H9 (cell line): ENCODE measurements at regions not wholly inside any gene's neighbourhood (a gene's known extent, or its start where the extent isn't known, plus 50 kb on each side); places are given as distances from the start of the nearest gene placed in this dataset.

Experiments used
- DNase-seq: peaks from one replicate; pipeline ENCODE4 v3.0.0-alpha.2; 2017
- H2AFZ ChIP-seq: one replicate; pipeline ENCODE4 v1.6.1; 2013; ENCODE audit warnings: mild to moderate bottlenecking, low read length, control low read depth, moderate library complexity
- H2AK5ac ChIP-seq: 2 replicates; pipeline ENCODE4 v1.6.1; 2013; ENCODE audit warnings: low read length, control low read depth, mixed read lengths; ENCODE audit not compliant: insufficient read length
- H2BK120ac ChIP-seq: one replicate; pipeline ENCODE4 v1.6.1; 2013; ENCODE audit warnings: low read depth, mild to moderate bottlenecking, low read length, control low read depth, inconsistent platforms; ENCODE audit not compliant: poor library complexity, severe bottlenecking
- H2BK12ac ChIP-seq: 2 replicates; pipeline ENCODE4 v1.6.1; 2013; ENCODE audit warnings: low read length, control low read depth, mixed read lengths, low read depth; ENCODE audit not compliant: insufficient read length
- H2BK15ac ChIP-seq: 2 replicates; pipeline ENCODE4 v1.6.1; 2013; ENCODE audit warnings: low read depth, low read length, control low read depth
- H2BK20ac ChIP-seq: one replicate; pipeline ENCODE4 v1.6.1; 2013; ENCODE audit warnings: low read depth, mild to moderate bottlenecking, low read length, control low read depth, inconsistent platforms; ENCODE audit not compliant: poor library complexity, severe bottlenecking
- H2BK5ac ChIP-seq: 2 replicates; pipeline ENCODE4 v1.6.1; 2013; ENCODE audit warnings: low read length, control low read depth, mixed read lengths; ENCODE audit not compliant: insufficient read length
- H3K14ac ChIP-seq: 2 replicates; pipeline ENCODE4 v1.6.1; 2013; ENCODE audit warnings: low read length, control low read depth; ENCODE audit not compliant: insufficient read depth
- H3K18ac ChIP-seq: 2 replicates; pipeline ENCODE4 v1.6.1; 2013; ENCODE audit warnings: low read depth, mild to moderate bottlenecking, mixed read lengths, low read length, control low read depth; ENCODE audit not compliant: insufficient read length
- H3K23ac ChIP-seq: 2 replicates; pipeline ENCODE4 v1.6.1; 2013; ENCODE audit warnings: low read length, control low read depth, mixed read lengths, low read depth; ENCODE audit not compliant: insufficient read length
- H3K23me2 ChIP-seq: 2 replicates; pipeline ENCODE4 v1.6.1; 2013; ENCODE audit warnings: low read depth, mild to moderate bottlenecking, mixed read lengths, low read length, control low read depth; ENCODE audit not compliant: insufficient read length, poor library complexity, severe bottlenecking
- H3K27ac ChIP-seq: 2 replicates; pipeline ENCODE4 v1.5.1; 2013; ENCODE audit warnings: low read length, control low read depth, mixed read lengths, low read depth; ENCODE audit not compliant: insufficient read length
- H3K27me3 ChIP-seq: 2 replicates; pipeline ENCODE4 v1.6.1; 2013; ENCODE audit warnings: low read length, control low read depth, inconsistent platforms; ENCODE audit not compliant: insufficient read depth
- H3K4ac ChIP-seq: 2 replicates; pipeline ENCODE4 v1.6.1; 2013; ENCODE audit warnings: low read depth, mild to moderate bottlenecking, control low read depth, inconsistent platforms, low read length, moderate library complexity
- H3K4me1 ChIP-seq: 2 replicates; pipeline ENCODE4 v1.6.1; 2013; ENCODE audit warnings: low read length, control low read depth, inconsistent platforms; ENCODE audit not compliant: insufficient read depth
- H3K4me2 ChIP-seq: 2 replicates; pipeline ENCODE4 v1.6.1; 2013; ENCODE audit warnings: low read length, control low read depth, mixed read lengths; ENCODE audit not compliant: insufficient read length, insufficient read depth
- H3K56ac ChIP-seq: 2 replicates; pipeline ENCODE4 v1.6.1; 2013; ENCODE audit warnings: low read depth, mild to moderate bottlenecking, mixed read lengths, low read length, control low read depth; ENCODE audit not compliant: insufficient read length
- H3K79me1 ChIP-seq: 2 replicates; pipeline ENCODE4 v1.6.1; 2013; ENCODE audit warnings: low read depth, mild to moderate bottlenecking, moderate library complexity, low read length, control low read depth, inconsistent platforms; ENCODE audit not compliant: insufficient read depth, poor library complexity, severe bottlenecking
- H3K79me2 ChIP-seq: 2 replicates; pipeline ENCODE4 v1.6.1; 2013; ENCODE audit warnings: low read length, control low read depth, inconsistent platforms; ENCODE audit not compliant: insufficient read depth
- H3K9ac ChIP-seq: 2 replicates; pipeline ENCODE4 v1.6.1; 2013; ENCODE audit warnings: low read length, control low read depth, mixed read lengths; ENCODE audit not compliant: insufficient read length; ENCODE audit errors: extremely low read depth
- H3K9me3 ChIP-seq: one replicate; pipeline ENCODE4 v1.6.1; 2013; ENCODE audit warnings: low read depth, low read length, inconsistent platforms; ENCODE audit not compliant: control insufficient read depth
- H3T11ph ChIP-seq: one replicate; pipeline ENCODE4 v1.6.1; 2013; ENCODE audit warnings: mild to moderate bottlenecking, low read length, control low read depth, inconsistent platforms
- H4K20me1 ChIP-seq: one replicate; pipeline ENCODE4 v1.6.1; 2013; ENCODE audit not compliant: control insufficient read depth, insufficient read length, insufficient read depth
- H4K5ac ChIP-seq: 2 replicates; pipeline ENCODE4 v1.6.1; 2013; ENCODE audit warnings: low read depth, mild to moderate bottlenecking, mixed read lengths, low read length, control low read depth; ENCODE audit not compliant: insufficient read length
- H4K8ac ChIP-seq: replicated peaks from 2 replicates; pipeline ENCODE4 v1.6.1; 2013; ENCODE audit warnings: low read length, control low read depth, mixed read lengths, low read depth; ENCODE audit not compliant: insufficient read length
- H4K91ac ChIP-seq: 2 replicates; pipeline ENCODE4 v1.6.1; 2013; ENCODE audit warnings: low read depth, mild to moderate bottlenecking, moderate library complexity, mixed read lengths, low read length, control low read depth; ENCODE audit not compliant: insufficient read length
- H3K27ac Mint-ChIP-seq, 3 experiments: 2 replicates in 2 of 3; 3 replicates in 1 of 3; pipeline ENCODE4 v1.8.0; 2020 to 2021; ENCODE audit warnings: mixed read lengths in 3 of 3, mild to moderate bottlenecking in 1 of 3, moderate library complexity in 1 of 3
- H3K27me3 Mint-ChIP-seq: 2 replicates; pipeline ENCODE4 v1.8.0; 2021; ENCODE audit warnings: low read depth, mild to moderate bottlenecking, moderate library complexity, mixed read lengths
- H3K36me3 Mint-ChIP-seq, 3 experiments: 2 replicates in 2 of 3; 3 replicates in 1 of 3; pipeline ENCODE4 v1.8.0; 2020 to 2021; ENCODE audit warnings: low read depth in 3 of 3, mixed read lengths in 3 of 3; ENCODE audit not compliant: insufficient read depth in 1 of 3
- H3K4me1 Mint-ChIP-seq, 2 experiments: 2 replicates each; pipeline ENCODE4 v1.8.0; 2020; ENCODE audit warnings: mixed read lengths in 2 of 2
- H3K4me3 Mint-ChIP-seq, 2 experiments: 2 replicates in 1 of 2; 3 replicates in 1 of 2; pipeline ENCODE4 v1.8.0; 2020 to 2021; ENCODE audit warnings: mild to moderate bottlenecking in 2 of 2, mixed read lengths in 2 of 2, moderate library complexity in 1 of 2
- H3K9me3 Mint-ChIP-seq, 2 experiments: 2 replicates in 1 of 2; 3 replicates in 1 of 2; pipeline ENCODE4 v1.8.0; 2020; ENCODE audit warnings: mild to moderate bottlenecking in 2 of 2, mixed read lengths in 2 of 2, moderate library complexity in 1 of 2
- CTCF ChIP-seq: fragments of 200-600 bp; sonication (generic); conservative IDR thresholded peaks from 3 replicates; pipeline ENCODE4 v1.8.0; 2021; ENCODE audit warnings: antibody characterized with exemption, mild to moderate bottlenecking
- WGBS: extraction: QIAGEN DNeasy Blood & Tissue Kit; methylation state at CpG from one replicate; pipeline ENCODE4 v1.1.7; 2013; ENCODE audit warnings: missing lambda C conversion rate, low lambda C conversion rate, mixed read lengths; ENCODE audit not compliant: insufficient read length; ENCODE audit errors: extremely low coverage; 5-methylcytosine and 5-hydroxymethylcytosine counted together

GRCh38 chr12:111309584-111309983 is 59.3 kb downstream of the PHETA1 start:
- Histone ChIP-seq H3K4ac (no peak overlapping the region), H3K23ac (no peak overlapping the region), H2BK5ac (no peak overlapping the region), H2AFZ (no peak overlapping the region), H3K4me2 (no peak overlapping the region), H4K91ac (no peak overlapping the region), H3K79me1 (no peaks in the 10 kb centered on the region), H3K56ac (no peak overlapping the region), H3K27ac (no peak overlapping the region), H3K14ac (no peak overlapping the region), H3K79me2 (no peaks in the 10 kb centered on the region), H3K9me3 (peaks cover 13% of the 10 kb centered on the region), H4K20me1 (no peaks in the 10 kb centered on the region), H2AK5ac (no peak overlapping the region), H3K27me3 (no peaks in the 10 kb centered on the region), H3K4me1 (no peaks in the 10 kb centered on the region), H2BK12ac (no peak overlapping the region), H4K5ac (no peak overlapping the region), H3K9ac (no peak overlapping the region), H3T11ph (no peak overlapping the region), H2BK120ac (no peak overlapping the region), H4K8ac (no peak overlapping the region), H2BK15ac (no peak overlapping the region), H3K18ac (no peak overlapping the region), H3K23me2 (no peaks in the 10 kb centered on the region), H2BK20ac (no peak overlapping the region)
- Mint-ChIP-seq H3K4me3 (no peak overlapping the region), H3K4me1 (peaks cover 5 to 12% of the 10 kb centered on the region in 2 experiments), H3K9me3 (peaks cover 13% of the 10 kb centered on the region in 2 experiments), H3K27me3 (no peaks in the 10 kb centered on the region; the same call in none of the 2 replicates), H3K36me3 (peaks cover 20 to 35% (median 22%) of the 10 kb centered on the region in 3 experiments), H3K27ac (no peak overlapping the region; a peak in 1 of 7 replicates)
- no peak for TF ChIP-seq CTCF
- WGBS = no CpG with 5 or more reads among the region's 3 CpGs
- no peak for DNase-seq
